ENCODE measurements at regions not wholly inside any gene's neighbourhood (a gene's known extent, or its start where the extent isn't known, plus 50 kb on each side); places are given as distances from the start of the nearest gene placed in this dataset.

- TF ChIP-seq CTCF (conservative IDR thresholded peaks at IDR 0.05; ENCODE audit: low read length) (no peak), EZH2phosphoT487 (IDR thresholded peaks at IDR 0.05; ENCODE audit: borderline replicate concordance) (no peak)
These were observed 186.7 kb upstream of the SYT13 start for GRCh38 chr11:45472716-45473317.

Data from Loucy (cell line).